ENCODE measurements at regions not wholly inside any gene's neighbourhood (a gene's known extent, or its start where the extent isn't known, plus 50 kb on each side); places are given as distances from the start of the nearest gene placed in this dataset.

- Histone ChIP-seq H2AFZ (ENCODE audit: low read depth) (no peak overlapping the region), H4K20me1 (ENCODE audit: insufficient read depth) (no peaks in the 10 kb centered on the region), H3K4me1 (ENCODE audit: low read depth, poor library complexity, severe bottlenecking) (no peaks in the 10 kb centered on the region), H3K27ac (no peak overlapping the region), H3K4me2 (no peak overlapping the region), H3K79me2 (ENCODE audit: insufficient read depth, low read depth) (no peaks in the 10 kb centered on the region), H3K27me3 (ENCODE audit: insufficient read depth, low read depth) (no peaks in the 10 kb centered on the region), H3K9ac (no peak overlapping the region), H3K36me3 (ENCODE audit: insufficient read depth) (no peaks in the 10 kb centered on the region), H3K4me3 (IDR thresholded peaks at IDR 0.05; ENCODE audit: insufficient read depth, low read depth, low read length) (no peak overlapping the region)
- no peak for TF ChIP-seq CTCF (conservative IDR thresholded peaks at IDR 0.05; ENCODE audit: low read depth, low read length)
These were observed 184.1 kb downstream of the FOXD2 start for GRCh38 chr1:47621977-47622376.

GRCh38 chr1:47622776-47623556, 185.1 kb downstream of the FOXD2 start:
- Histone ChIP-seq H2AFZ (ENCODE audit: low read depth) (no peak overlapping the region), H3K9ac (no peak overlapping the region), H4K20me1 (ENCODE audit: insufficient read depth) (no peaks in the 10 kb centered on the region), H3K27me3 (ENCODE audit: insufficient read depth, low read depth) (no peaks in the 10 kb centered on the region), H3K79me2 (ENCODE audit: insufficient read depth, low read depth) (no peaks in the 10 kb centered on the region), H3K4me1 (ENCODE audit: low read depth, poor library complexity, severe bottlenecking) (no peaks in the 10 kb centered on the region), H3K4me3 (IDR thresholded peaks at IDR 0.05; ENCODE audit: insufficient read depth, low read depth, low read length) (no peak overlapping the region), H3K36me3 (ENCODE audit: insufficient read depth) (no peaks in the 10 kb centered on the region), H3K27ac (no peak overlapping the region), H3K4me2 (no peak overlapping the region)
- TF ChIP-seq CTCF (conservative IDR thresholded peaks at IDR 0.05; ENCODE audit: low read depth, low read length) = no peak

GRCh38 chr1:47623557-47623940, 185.7 kb downstream of the FOXD2 start:
- Histone ChIP-seq H3K4me1 (ENCODE audit: low read depth, poor library complexity, severe bottlenecking) (no peaks in the 10 kb centered on the region), H3K9ac (no peak overlapping the region), H3K27me3 (ENCODE audit: insufficient read depth, low read depth) (no peaks in the 10 kb centered on the region), H3K27ac (no peak overlapping the region), H2AFZ (ENCODE audit: low read depth) (no peak overlapping the region), H3K79me2 (ENCODE audit: insufficient read depth, low read depth) (no peaks in the 10 kb centered on the region), H3K36me3 (ENCODE audit: insufficient read depth) (no peaks in the 10 kb centered on the region), H4K20me1 (ENCODE audit: insufficient read depth) (no peaks in the 10 kb centered on the region), H3K4me3 (IDR thresholded peaks at IDR 0.05; ENCODE audit: insufficient read depth, low read depth, low read length) (no peak overlapping the region), H3K4me2 (no peak overlapping the region)
- no peak for TF ChIP-seq CTCF (conservative IDR thresholded peaks at IDR 0.05; ENCODE audit: low read depth, low read length)

GRCh38 chr1:47624531-47624930, 186.7 kb downstream of the FOXD2 start:
- no peaks in the 10 kb centered on the region for H4K20me1 ChIP-seq (ENCODE audit: insufficient read depth)
- H3K4me1 ChIP-seq (ENCODE audit: low read depth, poor library complexity, severe bottlenecking) = no peaks in the 10 kb centered on the region
- no peak overlapping the region for H3K4me3 ChIP-seq (IDR thresholded peaks at IDR 0.05; ENCODE audit: insufficient read depth, low read depth, low read length)
- no peak overlapping the region for H3K27ac ChIP-seq
- no peaks in the 10 kb centered on the region for H3K36me3 ChIP-seq (ENCODE audit: insufficient read depth)
- no peak overlapping the region for H3K4me2 ChIP-seq
- H3K27me3 ChIP-seq (ENCODE audit: insufficient read depth, low read depth) = no peaks in the 10 kb centered on the region
- no peak overlapping the region for H2AFZ ChIP-seq (ENCODE audit: low read depth)
- H3K9ac ChIP-seq = no peak overlapping the region
- no peaks in the 10 kb centered on the region for H3K79me2 ChIP-seq (ENCODE audit: insufficient read depth, low read depth)
- TF ChIP-seq CTCF (conservative IDR thresholded peaks at IDR 0.05; ENCODE audit: low read depth, low read length) = no peak
